ENCODE measurements at regions not wholly inside any gene's neighbourhood (a gene's known extent, or its start where the extent isn't known, plus 50 kb on each side); places are given as distances from the start of the nearest gene placed in this dataset.

- H3K36me3 Mint-ChIP-seq: no peaks in the 10 kb centered on the region
- no peak overlapping the region for H3K27ac Mint-ChIP-seq
- TF ChIP-seq CTCF (conservative IDR thresholded peaks at IDR 0.05): no peak
- no peaks in the 10 kb centered on the region for H3K27me3 Mint-ChIP-seq
- DNase-seq (ENCODE audit: extremely low spot score, unreplicated experiment): no peak
- no peak overlapping the region for H3K4me3 Mint-ChIP-seq
- H3K9me3 Mint-ChIP-seq: no peaks in the 10 kb centered on the region
- H3K4me1 Mint-ChIP-seq (ENCODE audit: unreplicated experiment): no peaks in the 10 kb centered on the region
These were observed 1905.6 kb downstream of the NCAM2 start for GRCh38 chr21:22903851-22904250.

- DNase-seq (ENCODE audit: extremely low spot score, unreplicated experiment): no peak
- no peak for TF ChIP-seq CTCF (conservative IDR thresholded peaks at IDR 0.05)
- Mint-ChIP-seq H3K9me3 (no peaks in the 10 kb centered on the region), H3K27ac (no peak overlapping the region), H3K27me3 (no peaks in the 10 kb centered on the region), H3K4me1 (ENCODE audit: unreplicated experiment) (no peaks in the 10 kb centered on the region), H3K4me3 (no peak overlapping the region), H3K36me3 (no peaks in the 10 kb centered on the region)
These were observed 1906.2 kb downstream of the NCAM2 start for GRCh38 chr21:22904385-22904784.

- TF ChIP-seq CTCF (conservative IDR thresholded peaks at IDR 0.05): no peak
- Mint-ChIP-seq H3K9me3 (no peaks in the 10 kb centered on the region), H3K27me3 (no peaks in the 10 kb centered on the region), H3K4me1 (ENCODE audit: unreplicated experiment) (no peaks in the 10 kb centered on the region), H3K4me3 (no peak overlapping the region), H3K36me3 (no peaks in the 10 kb centered on the region), H3K27ac (no peak overlapping the region)
- no peak for DNase-seq (ENCODE audit: extremely low spot score, unreplicated experiment)
These were observed 1926.8 kb downstream of the NCAM2 start for GRCh38 chr21:22925032-22925431.

GRCh38 chr21:22927469-22927868 lies 1929.3 kb downstream of the NCAM2 start:
- H3K27me3 Mint-ChIP-seq: no peaks in the 10 kb centered on the region
- DNase-seq (ENCODE audit: extremely low spot score, unreplicated experiment): no peak
- H3K9me3 Mint-ChIP-seq: no peaks in the 10 kb centered on the region
- no peak overlapping the region for H3K27ac Mint-ChIP-seq
- no peak for TF ChIP-seq CTCF (conservative IDR thresholded peaks at IDR 0.05)
- H3K4me1 Mint-ChIP-seq (ENCODE audit: unreplicated experiment): no peaks in the 10 kb centered on the region
- no peak overlapping the region for H3K4me3 Mint-ChIP-seq
- no peaks in the 10 kb centered on the region for H3K36me3 Mint-ChIP-seq

- H3K36me3 Mint-ChIP-seq: no peaks in the 10 kb centered on the region
- no peaks in the 10 kb centered on the region for H3K9me3 Mint-ChIP-seq
These were observed 1943.7 kb downstream of the NCAM2 start for GRCh38 chr21:22941779-22942490.

More at GRCh38 chr21:22941779-22942490, 1943.7 kb downstream of the NCAM2 start:
- no peaks in the 10 kb centered on the region for H3K4me1 Mint-ChIP-seq (ENCODE audit: unreplicated experiment)
- no peak for TF ChIP-seq CTCF (conservative IDR thresholded peaks at IDR 0.05)
- no peak for DNase-seq (ENCODE audit: extremely low spot score, unreplicated experiment)
- H3K27ac Mint-ChIP-seq: no peak overlapping the region
- no peaks in the 10 kb centered on the region for H3K27me3 Mint-ChIP-seq
- no peak overlapping the region for H3K4me3 Mint-ChIP-seq

All from type B pancreatic cell (in vitro differentiated cells).